GM10266 (cell line): ENCODE measurements at regions not wholly inside any gene's neighbourhood (a gene's known extent, or its start where the extent isn't known, plus 50 kb on each side); places are given as distances from the start of the nearest gene placed in this dataset.

Experiments
- DNase-seq: peaks from one replicate; pipeline ENCODE4 v3.0.0; 2012; ENCODE audit errors: extremely low spot score
- CTCF ChIP-seq: IDR thresholded peaks from 2 replicates; pipeline ENCODE4 v1.5.1; 2012; ENCODE audit warnings: mild to moderate bottlenecking, low read depth; ENCODE audit not compliant: control insufficient read depth, insufficient read depth; ENCODE audit errors: missing control alignments

- no peak for TF ChIP-seq CTCF
- DNase-seq, result no peak
These were observed 827.5 kb upstream of the CHAC2 start for GRCh38 chr2:52940101-52940500.

GRCh38 chr2:52939250-52939649, 828.4 kb upstream of the CHAC2 start:
- TF ChIP-seq CTCF, result no peak
- DNase-seq, result no peak

GRCh38 chr2:52936029-52936428, 831.6 kb upstream of the CHAC2 start:
- TF ChIP-seq CTCF, result no peak
- no peak for DNase-seq

- DNase-seq, result no peak
- TF ChIP-seq CTCF, result no peak
These were observed 832.5 kb upstream of the CHAC2 start for GRCh38 chr2:52934920-52935640.

GRCh38 chr2:52934323-52934898, 833.2 kb upstream of the CHAC2 start:
- no peak for TF ChIP-seq CTCF
- DNase-seq, result no peak

GRCh38 chr2:52933878-52934277, 833.7 kb upstream of the CHAC2 start:
- DNase-seq, result no peak

More at GRCh38 chr2:52933878-52934277, 833.7 kb upstream of the CHAC2 start:
- TF ChIP-seq CTCF, result no peak
